Prostate gland (tissue), 2 donors: ENCODE measurements at regions not wholly inside any gene's neighbourhood (a gene's known extent, or its start where the extent isn't known, plus 50 kb on each side); places are given as distances from the start of the nearest gene placed in this dataset.

Experiments used
- DNase-seq: peaks from one replicate; pipeline ENCODE4 v3.0.0-alpha.2; 2019; ENCODE audit warnings: low spot score
- H3K27ac ChIP-seq, 2 donors: fragments of 200-600 bp; sonication (generic); 2 replicates each; pipeline ENCODE4 v1.5.1; 2017 to 2019
- H3K27me3 ChIP-seq: fragments of 200-600 bp; sonication (generic); replicated peaks from 2 replicates; pipeline ENCODE4 v1.5.1; 2019; ENCODE audit not compliant: insufficient read depth
- H3K36me3 ChIP-seq, 2 donors: fragments of 200-600 bp; sonication (generic); 1 replicate in 1 of 2; 2 replicates in 1 of 2; pipeline versions ENCODE4 v1.5.1 to v1.8.1; 2017 to 2019
- H3K4me1 ChIP-seq: fragments of 200-600 bp; sonication (generic); replicated peaks from 2 replicates; pipeline ENCODE4 v1.5.1; 2019
- H3K4me3 ChIP-seq, 2 donors: fragments of 200-600 bp; sonication (generic); 2 replicates each; pipeline ENCODE4 v1.5.1; 2017 to 2019
- H3K9me3 ChIP-seq: fragments of 200-600 bp; sonication (generic); 2 replicates; pipeline ENCODE4 v1.5.1; 2017
- CTCF ChIP-seq, 4 experiments: fragments of 200-600 bp in 2 of 4; fragments of 450-650 bp in 2 of 4; sonication (generic) in 2 of 4; IDR thresholded peaks; 1 replicate in 3 of 4; 2 replicates in 1 of 4; pipeline ENCODE4 v1.5.1; 2016 to 2019; ENCODE audit warnings: antibody characterized with exemption in 4 of 4, mild to moderate bottlenecking in 2 of 4, moderate library complexity in 2 of 4
- POLR2A ChIP-seq: fragments of 450-650 bp; IDR thresholded peaks from one replicate; pipeline ENCODE4 v1.6.1; 2016; ENCODE audit warnings: antibody characterized with exemption, mild to moderate bottlenecking
- POLR2AphosphoS5 ChIP-seq: sonication (generic); formaldehyde crosslinking; IDR thresholded peaks from one replicate; pipeline ENCODE4 v1.6.1; 2017; ENCODE audit warnings: antibody characterized with exemption
- WGBS: methylation state at CpG from one replicate; pipeline ENCODE4 v1.1.5; 2018; 5-methylcytosine and 5-hydroxymethylcytosine counted together
- intact Hi-C: fragments of 100-400 bp; cut with DNase I; formaldehyde crosslinking; loops from one replicate; pipeline ENCODE4 v1.14.2; 2022

DNA sequence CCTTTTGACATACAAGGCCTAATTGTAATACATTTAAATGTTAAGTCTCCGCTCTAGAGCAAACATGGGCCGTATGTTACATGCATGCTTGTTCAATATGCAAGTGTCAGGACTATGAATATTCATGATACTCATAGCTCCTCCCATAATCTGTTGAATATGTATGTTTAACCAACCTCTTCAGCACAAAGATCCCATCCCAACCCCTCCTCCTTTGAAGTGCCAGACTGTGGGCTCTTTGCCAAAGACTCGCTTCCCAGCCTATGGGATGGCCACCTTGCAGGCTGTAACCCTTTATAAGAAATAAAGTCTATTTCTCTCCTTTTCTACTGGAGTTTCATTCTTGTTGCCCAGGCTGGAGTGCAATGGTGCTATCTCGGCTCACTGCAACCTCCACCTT is 156.2 kb downstream of the ABCC12 start:
- 87% methylated on average over 4 of the region's 4 CpGs for WGBS
- no peak for DNase-seq
- intact Hi-C loops = no loop called here
- Histone ChIP-seq H3K4me1 (no peaks in the 10 kb centered on the region), H3K27me3 (no peaks in the 10 kb centered on the region), H3K9me3 (no peaks in the 10 kb centered on the region), H3K27ac (no peak overlapping the region), H3K36me3 (no peaks in the 10 kb centered on the region), H3K4me3 (no peak overlapping the region)
- no peak for TF ChIP-seq POLR2A
- TF ChIP-seq CTCF (IDR thresholded peaks at IDR 0.05) = no peak
- no peak for TF ChIP-seq POLR2AphosphoS5

DNA sequence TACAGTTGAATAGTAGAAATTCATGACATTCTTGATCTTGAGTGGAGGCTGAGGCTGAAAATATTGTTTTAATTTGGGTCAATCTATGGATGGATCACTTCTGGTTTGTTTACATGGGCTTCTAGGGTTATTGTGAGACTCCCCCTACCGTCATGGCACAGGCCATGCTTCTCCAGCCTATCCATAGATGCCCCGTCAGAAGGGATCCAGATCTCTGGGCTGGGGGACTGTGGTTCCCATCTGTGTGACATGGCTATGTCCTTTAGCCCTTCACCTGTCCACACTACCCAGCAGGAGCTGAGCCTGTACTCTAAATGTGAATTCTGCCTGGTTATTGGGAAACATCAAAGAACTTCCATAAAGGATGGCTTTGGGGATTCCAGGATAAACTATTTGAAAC is 160.4 kb downstream of the ABCC12 start:
- no peak overlapping the region for H3K27ac ChIP-seq
- WGBS = 86% methylated on average over 2 of the region's 2 CpGs
- H3K27me3 ChIP-seq = no peaks in the 10 kb centered on the region
- H3K4me3 ChIP-seq = no peak overlapping the region
- no peak for TF ChIP-seq CTCF (IDR thresholded peaks at IDR 0.05)
- TF ChIP-seq POLR2A = no peak
- no peak for TF ChIP-seq POLR2AphosphoS5
- no peaks in the 10 kb centered on the region for H3K36me3 ChIP-seq
- no peaks in the 10 kb centered on the region for H3K9me3 ChIP-seq
- intact Hi-C loops = no loop called here
- no peak for DNase-seq
- H3K4me1 ChIP-seq = no peaks in the 10 kb centered on the region

GRCh38 chr16:47991491-47991890 is 164.3 kb downstream of the ABCC12 start:
- Histone ChIP-seq H3K4me3 (no peak overlapping the region), H3K27me3 (no peaks in the 10 kb centered on the region), H3K9me3 (no peaks in the 10 kb centered on the region), H3K4me1 (no peaks in the 10 kb centered on the region), H3K36me3 (no peaks in the 10 kb centered on the region), H3K27ac (no peak overlapping the region)
- TF ChIP-seq CTCF (IDR thresholded peaks at IDR 0.05) = no peak
- no peak for TF ChIP-seq POLR2AphosphoS5
- TF ChIP-seq POLR2A = no peak
- intact Hi-C loops = no loop called here
- DNase-seq = no peak
- 83% methylated on average over 2 of the region's 2 CpGs for WGBS

DNA sequence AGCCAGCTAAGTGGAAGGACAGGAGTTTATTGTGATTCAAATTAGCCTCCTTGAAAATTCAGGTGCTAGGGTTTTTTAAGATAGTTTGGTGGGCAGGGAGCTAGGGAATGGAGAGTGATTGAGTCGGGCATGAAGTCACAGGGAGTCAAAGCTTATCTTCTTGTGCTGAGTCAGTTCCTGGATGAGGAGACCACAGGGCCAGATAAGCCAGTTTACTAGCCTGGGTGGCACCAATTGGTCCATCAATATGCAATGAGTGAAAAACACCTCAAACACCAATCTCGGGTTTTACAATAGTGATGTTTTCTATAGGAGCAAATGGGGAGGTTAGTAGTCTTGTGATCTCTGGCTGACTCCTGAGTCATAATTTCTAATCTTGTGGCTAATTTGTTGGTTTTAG is 165.1 kb downstream of the ABCC12 start:
- Histone ChIP-seq H3K9me3 (no peaks in the 10 kb centered on the region), H3K4me3 (no peak overlapping the region), H3K27ac (no peak overlapping the region), H3K4me1 (no peaks in the 10 kb centered on the region), H3K36me3 (no peaks in the 10 kb centered on the region), H3K27me3 (no peaks in the 10 kb centered on the region)
- no peak for DNase-seq
- intact Hi-C loops = no loop called here
- TF ChIP-seq POLR2AphosphoS5 (no peak), POLR2A (no peak), CTCF (IDR thresholded peaks at IDR 0.05) (no peak)
- WGBS = 78% methylated on average over 2 of the region's 2 CpGs

GRCh38 chr16:47987136-47987535 is 168.7 kb downstream of the ABCC12 start:
- Histone ChIP-seq H3K36me3 (no peaks in the 10 kb centered on the region), H3K4me1 (no peaks in the 10 kb centered on the region), H3K4me3 (no peak overlapping the region), H3K27ac (no peak overlapping the region), H3K27me3 (no peaks in the 10 kb centered on the region), H3K9me3 (no peaks in the 10 kb centered on the region)
- intact Hi-C loops = no loop called here
- no peak for TF ChIP-seq POLR2A
- no peak for TF ChIP-seq POLR2AphosphoS5
- no peak for TF ChIP-seq CTCF (IDR thresholded peaks at IDR 0.05)
- no peak for DNase-seq
- 82% methylated on average over 2 of the region's 2 CpGs for WGBS
